Medulla oblongata (tissue), 1 donor: ENCODE measurements at regions not wholly inside any gene's neighbourhood (a gene's known extent, or its start where the extent isn't known, plus 50 kb on each side); places are given as distances from the start of the nearest gene placed in this dataset.
"Not testable (repeated sequence)": the region's sequence is repeated elsewhere in the genome, so short reads cannot be mapped to it uniquely, and the experiment has no call there.

ENCODE experiments used
- DNase-seq: peaks from one replicate; pipeline ENCODE4 v3.0.0-alpha.2; 2015; ENCODE audit errors: extremely low spot score

GRCh38 chr9:88852794-88853193 lies 138.5 kb upstream of the S1PR3 start:
- DNase-seq: no peak

GRCh38 chr9:88870627-88871026 lies 120.6 kb upstream of the S1PR3 start:
- no peak for DNase-seq

- no peak for DNase-seq
These were observed 119.6 kb upstream of the S1PR3 start for GRCh38 chr9:88871669-88872068.

GRCh38 chr9:88872192-88872946 lies 118.9 kb upstream of the S1PR3 start:
- no peak for DNase-seq

GRCh38 chr9:88873635-88874034 lies 117.6 kb upstream of the S1PR3 start:
- no peak for DNase-seq

- peak; percentile 61 for DNase-seq
These were observed 116.9 kb upstream of the S1PR3 start for GRCh38 chr9:88874391-88874790.

- no peak for DNase-seq
These were observed 115.7 kb upstream of the S1PR3 start for GRCh38 chr9:88875400-88876120.

- no peak for DNase-seq
These were observed 111.1 kb upstream of the S1PR3 start for GRCh38 chr9:88880199-88880598.

- not testable (repeated sequence) for DNase-seq
These were observed 107.0 kb upstream of the S1PR3 start for GRCh38 chr9:88884291-88884690.

GRCh38 chr9:88886762-88887161 lies 104.5 kb upstream of the S1PR3 start:
- DNase-seq: not testable (repeated sequence)

GRCh38 chr9:88889386-88889785 lies 101.9 kb upstream of the S1PR3 start:
- DNase-seq: no peak

- DNase-seq: no peak
These were observed 100.7 kb upstream of the S1PR3 start for GRCh38 chr9:88890546-88890945.

GRCh38 chr9:88891040-88891439 lies 100.2 kb upstream of the S1PR3 start:
- DNase-seq: no peak

- DNase-seq: no peak
These were observed 98.5 kb upstream of the S1PR3 start for GRCh38 chr9:88892724-88893123.

- DNase-seq: no peak
These were observed 94.2 kb upstream of the S1PR3 start for GRCh38 chr9:88897081-88897480.

GRCh38 chr9:88898039-88898720 lies 93.1 kb upstream of the S1PR3 start:
- no peak for DNase-seq

GRCh38 chr9:88905506-88905905 lies 85.8 kb upstream of the S1PR3 start:
- DNase-seq: no peak

- no peak for DNase-seq
These were observed 75.4 kb upstream of the S1PR3 start for GRCh38 chr9:88915916-88916315.

- no peak for DNase-seq
These were observed 74.4 kb upstream of the S1PR3 start for GRCh38 chr9:88916894-88917293.

GRCh38 chr9:88917375-88917774 lies 73.9 kb upstream of the S1PR3 start:
- no peak for DNase-seq

GRCh38 chr9:88918537-88918936 lies 72.7 kb upstream of the S1PR3 start:
- DNase-seq: not testable (repeated sequence)

GRCh38 chr9:88920645-88921044 lies 70.6 kb upstream of the S1PR3 start:
- DNase-seq: no peak

- DNase-seq: no peak
These were observed 69.2 kb upstream of the S1PR3 start for GRCh38 chr9:88922091-88922490.
